K562 (cell line): ENCODE measurements at regions not wholly inside any gene's neighbourhood (a gene's known extent, or its start where the extent isn't known, plus 50 kb on each side); places are given as distances from the start of the nearest gene placed in this dataset.

Source experiments
- ATAC-seq: fragments of 200-7000 bp; cut with Tn5 transposase; 3 replicates; pipeline ENCODE4 v1.9.1; 2020; ENCODE audit warnings: moderate library complexity
- BruUV-seq: library from RNA; stranded (reverse); fragments of 400-500 nt; replicated peaks from 2 replicates; lab custom pipeline; 2021; lab: Mats Ljungman, UMichigan
- CTCF ChIA-PET: fragments of 300-600 bp; formaldehyde crosslinking; extraction: SDS; loops from one replicate; lab custom pipeline; 2021; ENCODE audit warnings: low intra/inter-chr PET ratio; lab: Yijun Ruan, JAX
- POLR2A ChIA-PET: fragments of 300-600, 350-650 bp; sonication (Branson Sonifier 250); formaldehyde crosslinking; extraction: SDS; loops from one replicate; lab custom pipeline; 2021; ENCODE audit warnings: antibody characterized with exemption, inconsistent platforms; lab: Yijun Ruan, JAX
- DNase-seq, 4 experiments: peaks; one replicate each; pipeline versions ENCODE4 v3.0.0 to v3.0.0-alpha.2; 2011 to 2018; ENCODE audit warnings: low spot score in 3 of 4, mixed read lengths in 3 of 4; ENCODE audit errors: extremely low read depth in 1 of 4
- FAIRE-seq: peaks from 2 replicates; lab custom pipeline; 2011; peaks lifted over from hg19 to GRCh38; lab: Jason Lieb, UNC
- H2AFZ ChIP-seq: 2 replicates; pipeline ENCODE4 v1.6.0; 2011; ENCODE audit warnings: low read depth, low read length, control low read depth, inconsistent platforms
- H3K27ac ChIP-seq: fragments of 200-600 bp; 3 replicates; pipeline ENCODE4 v1.8.0; 2011; ENCODE audit warnings: low read depth, mild to moderate bottlenecking, control low read depth, inconsistent platforms, low read length, moderate library complexity, mixed read lengths; ENCODE audit errors: extremely low read depth
- H3K27me3 ChIP-seq, 2 experiments: fragments of 300-600 bp in 1 of 2; 2 replicates in 1 of 2; 3 replicates in 1 of 2; pipeline versions ENCODE4 v1.6.0 to v1.8.0; 2011; ENCODE audit warnings: inconsistent platforms in 2 of 2, low read length in 2 of 2, mild to moderate bottlenecking in 1 of 2, mixed read lengths in 1 of 2, moderate library complexity in 1 of 2; ENCODE audit not compliant: control insufficient read depth in 2 of 2, insufficient read depth in 2 of 2
- H3K36me3 ChIP-seq: fragments of 300-600 bp; 3 replicates; pipeline ENCODE4 v1.8.0; 2011; ENCODE audit warnings: mild to moderate bottlenecking, low read length, inconsistent platforms; ENCODE audit not compliant: control insufficient read depth, insufficient read depth
- H3K4me1 ChIP-seq, 2 experiments: fragments of 200-600 bp in 1 of 2; replicated peaks in 1 of 2; 2 replicates in 1 of 2; 3 replicates in 1 of 2; pipeline versions ENCODE4 v1.5.1 to v1.8.0; 2011; ENCODE audit warnings: inconsistent platforms in 2 of 2, low read length in 2 of 2, mild to moderate bottlenecking in 1 of 2, mixed read lengths in 1 of 2, moderate library complexity in 1 of 2; ENCODE audit not compliant: control insufficient read depth in 2 of 2, insufficient read depth in 2 of 2
- H3K4me2 ChIP-seq: 2 replicates; pipeline ENCODE4 v1.6.1; 2011; ENCODE audit warnings: low read length, control low read depth, inconsistent platforms, mixed read lengths; ENCODE audit not compliant: insufficient read depth
- H3K4me3 ChIP-seq: fragments of 200-600 bp; sonication (generic), shearing (Covaris generic); 2 replicates; pipeline ENCODE4 v1.5.1; 2016; ENCODE audit warnings: control low read depth, inconsistent platforms
- H3K79me2 ChIP-seq: fragments of 200-600 bp; 3 replicates; pipeline ENCODE4 v1.8.0; 2011; ENCODE audit warnings: low read length, inconsistent platforms; ENCODE audit not compliant: control insufficient read depth, insufficient read depth
- H3K9ac ChIP-seq, 2 experiments: 2 replicates each; pipeline versions ENCODE4 v1.6.0 to v1.6.1; 2011; ENCODE audit warnings: low read depth in 2 of 2, low read length in 2 of 2, control low read depth in 1 of 2, inconsistent platforms in 1 of 2, mild to moderate bottlenecking in 1 of 2, mixed read lengths in 1 of 2; ENCODE audit not compliant: insufficient read depth in 1 of 2
- H3K9me1 ChIP-seq: one replicate; pipeline ENCODE4 v1.6.0; 2011; ENCODE audit warnings: inconsistent platforms, mild to moderate bottlenecking, low read length, moderate library complexity; ENCODE audit not compliant: control insufficient read depth, insufficient read depth
- H3K9me3 ChIP-seq: replicated peaks from 2 replicates; pipeline ENCODE4 v1.5.1; 2011; ENCODE audit warnings: low read depth, low read length, inconsistent platforms; ENCODE audit not compliant: control insufficient read depth, insufficient read depth
- H4K20me1 ChIP-seq: replicated peaks from 2 replicates; pipeline ENCODE4 v1.6.1; 2011; ENCODE audit warnings: low read length, inconsistent platforms, mixed read lengths; ENCODE audit not compliant: control insufficient read depth, insufficient read depth
- COPS2 ChIP-seq: fragments of 450-650 bp; conservative IDR thresholded peaks from 2 replicates; pipeline ENCODE4 v1.6.1; 2016; ENCODE audit warnings: mild to moderate bottlenecking, moderate library complexity
- CREB1 ChIP-seq, 2 experiments: sonication (generic) in 1 of 2; formaldehyde crosslinking in 1 of 2; IDR thresholded peaks; 2 replicates each; pipeline versions ENCODE4 v1.6.1 to v1.8.0; 2012 to 2022; ENCODE audit warnings: inconsistent platforms in 1 of 2, mild to moderate bottlenecking in 1 of 2, missing genetic modification reagents in 1 of 2, moderate library complexity in 1 of 2
- DNMT1 ChIP-seq: fragments of 450-650 bp; IDR thresholded peaks from 2 replicates; pipeline ENCODE4 v1.6.1; 2016; ENCODE audit warnings: antibody characterized with exemption, mild to moderate bottlenecking
- MEF2D ChIP-seq: conservative IDR thresholded peaks from 2 replicates; pipeline ENCODE4 v1.6.1; 2016; ENCODE audit warnings: low read depth, missing genetic modification characterization, missing compliant biosample characterization
- PHB ChIP-seq: fragments of 250-450 bp; sonication (Bioruptor Pico); IDR thresholded peaks from 2 replicates; pipeline ENCODE4 v1.5.0; 2021
- PHTF2 ChIP-seq: fragments of 250-450 bp; sonication (Bioruptor Pico); IDR thresholded peaks from 2 replicates; pipeline ENCODE4 v1.5.0; 2021; ENCODE audit warnings: mild to moderate bottlenecking
- SMARCA4 ChIP-seq: fragments of 450-650 bp; IDR thresholded peaks from 2 replicates; pipeline ENCODE4 v1.6.1; 2016
- WGBS: fragments of 100-300 bp; shearing (Covaris generic); methylation state at CpG from one replicate; pipeline ENCODE4 v1.1.6; 2016; ENCODE audit warnings: low coverage, mixed read lengths; ENCODE audit not compliant: insufficient coverage; ENCODE audit errors: missing lambda C conversion rate; 5-methylcytosine and 5-hydroxymethylcytosine counted together
- in situ Hi-C: fragments of 300-500 bp; cut with MboI; formaldehyde crosslinking; loops from 4 replicates; pipeline ENCODE4 v1.15.0; 2018; ENCODE audit warnings: inconsistent platforms, mixed read lengths
- intact Hi-C: fragments of 100-400 bp; cut with micrococcal nuclease; formaldehyde crosslinking; loops from 2 replicates; pipeline ENCODE4 v1.14.2; 2022
- TF ChIP-seq, protein P1 (sequence below): sonication (generic); formaldehyde crosslinking; IDR thresholded peaks from 2 replicates; pipeline ENCODE4 v1.8.1; 2023; ENCODE audit warnings: mild to moderate bottlenecking, missing genetic modification reagents
- TF ChIP-seq, protein P2 (sequence below): fragments of 200-600 bp; sonication (generic); IDR thresholded peaks from one replicate; pipeline ENCODE4 v1.6.1; 2012; ENCODE audit warnings: mild to moderate bottlenecking, low read depth, low read length, inconsistent platforms

DNA sequence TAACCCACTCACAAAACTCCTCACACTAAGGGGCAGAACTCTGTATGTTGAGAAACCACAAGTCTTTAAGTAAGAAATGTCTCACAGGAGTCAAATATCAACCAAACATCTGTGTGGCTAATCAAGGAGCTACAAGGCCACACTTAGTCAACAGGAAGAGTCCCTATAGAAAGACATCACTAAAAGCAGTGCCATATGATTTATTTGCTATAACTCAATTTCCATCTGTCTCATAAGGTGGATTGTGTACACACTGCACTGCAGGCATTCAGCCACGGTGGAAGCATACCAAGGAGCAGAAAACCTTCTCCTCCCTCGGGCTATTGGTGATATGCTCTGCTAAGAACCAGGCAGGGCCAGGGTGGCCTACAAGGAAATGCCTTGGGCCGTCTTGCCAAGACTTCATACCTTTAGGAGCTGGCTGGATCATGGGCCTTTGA lies 197.6 kb upstream of the CFAP20DC start:
- intact Hi-C loops = no loop called here
- POLR2A ChIA-PET = no interaction called here
- BruUV-seq = no TSS peak

More for the DNA sequence above, 197.6 kb upstream of the CFAP20DC start:
- no peak for ATAC-seq
- in situ Hi-C loops = no loop called here
- FAIRE-seq = no peak
- Histone ChIP-seq H3K4me1 (no peaks in the 10 kb centered on the region), H3K9me1 (no peaks in the 10 kb centered on the region), H3K4me2 (no peak overlapping the region), H3K4me3 (no peak overlapping the region), H3K9me3 (no peaks in the 10 kb centered on the region), H3K27me3 (no peaks in the 10 kb centered on the region), H3K9ac (no peak overlapping the region), H3K27ac (no peak overlapping the region), H2AFZ (no peak overlapping the region), H4K20me1 (no peaks in the 10 kb centered on the region), H3K79me2 (no peaks in the 10 kb centered on the region), H3K36me3 (no peaks in the 10 kb centered on the region)
- no peak for TF ChIP-seq DNMT1
- TF ChIP-seq CREB1 (IDR thresholded peaks at IDR 0.05) = no peak
- no peak for TF ChIP-seq CREB1 (CRISPR knock-in tag; IDR thresholded peaks at IDR 0.05)
- TF ChIP-seq, protein P1, sequence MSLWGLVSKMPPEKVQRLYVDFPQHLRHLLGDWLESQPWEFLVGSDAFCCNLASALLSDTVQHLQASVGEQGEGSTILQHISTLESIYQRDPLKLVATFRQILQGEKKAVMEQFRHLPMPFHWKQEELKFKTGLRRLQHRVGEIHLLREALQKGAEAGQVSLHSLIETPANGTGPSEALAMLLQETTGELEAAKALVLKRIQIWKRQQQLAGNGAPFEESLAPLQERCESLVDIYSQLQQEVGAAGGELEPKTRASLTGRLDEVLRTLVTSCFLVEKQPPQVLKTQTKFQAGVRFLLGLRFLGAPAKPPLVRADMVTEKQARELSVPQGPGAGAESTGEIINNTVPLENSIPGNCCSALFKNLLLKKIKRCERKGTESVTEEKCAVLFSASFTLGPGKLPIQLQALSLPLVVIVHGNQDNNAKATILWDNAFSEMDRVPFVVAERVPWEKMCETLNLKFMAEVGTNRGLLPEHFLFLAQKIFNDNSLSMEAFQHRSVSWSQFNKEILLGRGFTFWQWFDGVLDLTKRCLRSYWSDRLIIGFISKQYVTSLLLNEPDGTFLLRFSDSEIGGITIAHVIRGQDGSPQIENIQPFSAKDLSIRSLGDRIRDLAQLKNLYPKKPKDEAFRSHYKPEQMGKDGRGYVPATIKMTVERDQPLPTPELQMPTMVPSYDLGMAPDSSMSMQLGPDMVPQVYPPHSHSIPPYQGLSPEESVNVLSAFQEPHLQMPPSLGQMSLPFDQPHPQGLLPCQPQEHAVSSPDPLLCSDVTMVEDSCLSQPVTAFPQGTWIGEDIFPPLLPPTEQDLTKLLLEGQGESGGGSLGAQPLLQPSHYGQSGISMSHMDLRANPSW = no peak
- TF ChIP-seq, protein P2, sequence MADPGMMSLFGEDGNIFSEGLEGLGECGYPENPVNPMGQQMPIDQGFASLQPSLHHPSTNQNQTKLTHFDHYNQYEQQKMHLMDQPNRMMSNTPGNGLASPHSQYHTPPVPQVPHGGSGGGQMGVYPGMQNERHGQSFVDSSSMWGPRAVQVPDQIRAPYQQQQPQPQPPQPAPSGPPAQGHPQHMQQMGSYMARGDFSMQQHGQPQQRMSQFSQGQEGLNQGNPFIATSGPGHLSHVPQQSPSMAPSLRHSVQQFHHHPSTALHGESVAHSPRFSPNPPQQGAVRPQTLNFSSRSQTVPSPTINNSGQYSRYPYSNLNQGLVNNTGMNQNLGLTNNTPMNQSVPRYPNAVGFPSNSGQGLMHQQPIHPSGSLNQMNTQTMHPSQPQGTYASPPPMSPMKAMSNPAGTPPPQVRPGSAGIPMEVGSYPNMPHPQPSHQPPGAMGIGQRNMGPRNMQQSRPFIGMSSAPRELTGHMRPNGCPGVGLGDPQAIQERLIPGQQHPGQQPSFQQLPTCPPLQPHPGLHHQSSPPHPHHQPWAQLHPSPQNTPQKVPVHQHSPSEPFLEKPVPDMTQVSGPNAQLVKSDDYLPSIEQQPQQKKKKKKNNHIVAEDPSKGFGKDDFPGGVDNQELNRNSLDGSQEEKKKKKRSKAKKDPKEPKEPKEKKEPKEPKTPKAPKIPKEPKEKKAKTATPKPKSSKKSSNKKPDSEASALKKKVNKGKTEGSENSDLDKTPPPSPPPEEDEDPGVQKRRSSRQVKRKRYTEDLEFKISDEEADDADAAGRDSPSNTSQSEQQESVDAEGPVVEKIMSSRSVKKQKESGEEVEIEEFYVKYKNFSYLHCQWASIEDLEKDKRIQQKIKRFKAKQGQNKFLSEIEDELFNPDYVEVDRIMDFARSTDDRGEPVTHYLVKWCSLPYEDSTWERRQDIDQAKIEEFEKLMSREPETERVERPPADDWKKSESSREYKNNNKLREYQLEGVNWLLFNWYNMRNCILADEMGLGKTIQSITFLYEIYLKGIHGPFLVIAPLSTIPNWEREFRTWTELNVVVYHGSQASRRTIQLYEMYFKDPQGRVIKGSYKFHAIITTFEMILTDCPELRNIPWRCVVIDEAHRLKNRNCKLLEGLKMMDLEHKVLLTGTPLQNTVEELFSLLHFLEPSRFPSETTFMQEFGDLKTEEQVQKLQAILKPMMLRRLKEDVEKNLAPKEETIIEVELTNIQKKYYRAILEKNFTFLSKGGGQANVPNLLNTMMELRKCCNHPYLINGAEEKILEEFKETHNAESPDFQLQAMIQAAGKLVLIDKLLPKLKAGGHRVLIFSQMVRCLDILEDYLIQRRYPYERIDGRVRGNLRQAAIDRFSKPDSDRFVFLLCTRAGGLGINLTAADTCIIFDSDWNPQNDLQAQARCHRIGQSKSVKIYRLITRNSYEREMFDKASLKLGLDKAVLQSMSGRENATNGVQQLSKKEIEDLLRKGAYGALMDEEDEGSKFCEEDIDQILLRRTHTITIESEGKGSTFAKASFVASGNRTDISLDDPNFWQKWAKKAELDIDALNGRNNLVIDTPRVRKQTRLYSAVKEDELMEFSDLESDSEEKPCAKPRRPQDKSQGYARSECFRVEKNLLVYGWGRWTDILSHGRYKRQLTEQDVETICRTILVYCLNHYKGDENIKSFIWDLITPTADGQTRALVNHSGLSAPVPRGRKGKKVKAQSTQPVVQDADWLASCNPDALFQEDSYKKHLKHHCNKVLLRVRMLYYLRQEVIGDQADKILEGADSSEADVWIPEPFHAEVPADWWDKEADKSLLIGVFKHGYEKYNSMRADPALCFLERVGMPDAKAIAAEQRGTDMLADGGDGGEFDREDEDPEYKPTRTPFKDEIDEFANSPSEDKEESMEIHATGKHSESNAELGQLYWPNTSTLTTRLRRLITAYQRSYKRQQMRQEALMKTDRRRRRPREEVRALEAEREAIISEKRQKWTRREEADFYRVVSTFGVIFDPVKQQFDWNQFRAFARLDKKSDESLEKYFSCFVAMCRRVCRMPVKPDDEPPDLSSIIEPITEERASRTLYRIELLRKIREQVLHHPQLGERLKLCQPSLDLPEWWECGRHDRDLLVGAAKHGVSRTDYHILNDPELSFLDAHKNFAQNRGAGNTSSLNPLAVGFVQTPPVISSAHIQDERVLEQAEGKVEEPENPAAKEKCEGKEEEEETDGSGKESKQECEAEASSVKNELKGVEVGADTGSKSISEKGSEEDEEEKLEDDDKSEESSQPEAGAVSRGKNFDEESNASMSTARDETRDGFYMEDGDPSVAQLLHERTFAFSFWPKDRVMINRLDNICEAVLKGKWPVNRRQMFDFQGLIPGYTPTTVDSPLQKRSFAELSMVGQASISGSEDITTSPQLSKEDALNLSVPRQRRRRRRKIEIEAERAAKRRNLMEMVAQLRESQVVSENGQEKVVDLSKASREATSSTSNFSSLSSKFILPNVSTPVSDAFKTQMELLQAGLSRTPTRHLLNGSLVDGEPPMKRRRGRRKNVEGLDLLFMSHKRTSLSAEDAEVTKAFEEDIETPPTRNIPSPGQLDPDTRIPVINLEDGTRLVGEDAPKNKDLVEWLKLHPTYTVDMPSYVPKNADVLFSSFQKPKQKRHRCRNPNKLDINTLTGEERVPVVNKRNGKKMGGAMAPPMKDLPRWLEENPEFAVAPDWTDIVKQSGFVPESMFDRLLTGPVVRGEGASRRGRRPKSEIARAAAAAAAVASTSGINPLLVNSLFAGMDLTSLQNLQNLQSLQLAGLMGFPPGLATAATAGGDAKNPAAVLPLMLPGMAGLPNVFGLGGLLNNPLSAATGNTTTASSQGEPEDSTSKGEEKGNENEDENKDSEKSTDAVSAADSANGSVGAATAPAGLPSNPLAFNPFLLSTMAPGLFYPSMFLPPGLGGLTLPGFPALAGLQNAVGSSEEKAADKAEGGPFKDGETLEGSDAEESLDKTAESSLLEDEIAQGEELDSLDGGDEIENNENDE = no peak
- no peak for TF ChIP-seq PHTF2 (CRISPR knock-in tag)
- no peak for TF ChIP-seq PHB
- TF ChIP-seq SMARCA4 = no peak
- TF ChIP-seq COPS2 = no peak
- TF ChIP-seq MEF2D (tag) = no peak
- DNase-seq = no peak
- WGBS = 0% methylated on average over 3 of the region's 3 CpGs
- CTCF ChIA-PET = no interaction called here
